Heart left ventricle (tissue), 16 donors: ENCODE measurements at regions not wholly inside any gene's neighbourhood (a gene's known extent, or its start where the extent isn't known, plus 50 kb on each side); places are given as distances from the start of the nearest gene placed in this dataset.

Experiments used
- ATAC-seq, 4 donors: fragments of 200-7000 bp; cut with Tn5 transposase; one replicate each; pipeline ENCODE4 v1.9.1; 2020 to 2022; ENCODE audit warnings: moderate library complexity in 4 of 4, mild to moderate bottlenecking in 3 of 4, moderate number of reproducible peaks in 1 of 4
- DNase-seq, 5 donors: peaks; one replicate each; pipeline ENCODE4 v3.0.0-alpha.2; 2020
- H3K27ac ChIP-seq, 12 donors: fragments of 200-600 bp; sonication (generic) in 4 of 12; one replicate each; pipeline versions ENCODE4 v1.5.0 to v1.8.0; 2016 to 2022; ENCODE audit warnings: mild to moderate bottlenecking in 2 of 12
- H3K27me3 ChIP-seq, 9 donors: fragments of 200-600 bp; sonication (generic) in 2 of 9; one replicate each; pipeline versions ENCODE4 v1.5.1 to v1.8.0; 2016 to 2022; ENCODE audit warnings: mild to moderate bottlenecking in 3 of 9
- H3K36me3 ChIP-seq, 9 donors: fragments of 200-600 bp; sonication (generic) in 2 of 9; one replicate each; pipeline versions ENCODE4 v1.5.0 to v1.8.0; 2018 to 2022; ENCODE audit warnings: mild to moderate bottlenecking in 2 of 9
- H3K4me1 ChIP-seq, 12 donors: fragments of 200-600 bp; sonication (generic) in 4 of 12; one replicate each; pipeline versions ENCODE4 v1.5.0 to v1.8.0; 2016 to 2022; ENCODE audit warnings: mild to moderate bottlenecking in 3 of 12
- H3K4me3 ChIP-seq, 12 donors: fragments of 200-600 bp; sonication (generic) in 4 of 12; one replicate each; pipeline versions ENCODE4 v1.5.0 to v1.8.0; 2017 to 2022; ENCODE audit warnings: mild to moderate bottlenecking in 9 of 12, moderate library complexity in 4 of 12
- H3K9me3 ChIP-seq, 12 donors: fragments of 200-600 bp; sonication (generic) in 4 of 12; one replicate each; pipeline versions ENCODE4 v1.5.0 to v1.8.0; 2016 to 2022; ENCODE audit warnings: mild to moderate bottlenecking in 1 of 12
- CTCF ChIP-seq, 12 donors: fragments of 200-600 bp; sonication (generic) in 4 of 12; IDR thresholded peaks; one replicate each; pipeline versions ENCODE4 v1.5.0 to v1.8.0; 2018 to 2022; ENCODE audit warnings: antibody characterized with exemption in 12 of 12, mild to moderate bottlenecking in 5 of 12
- POLR2A ChIP-seq, 2 donors: fragments of 450-650 bp; IDR thresholded peaks; one replicate each; pipeline ENCODE4 v1.6.1; 2017; ENCODE audit warnings: antibody characterized with exemption in 2 of 2, mild to moderate bottlenecking in 2 of 2, moderate library complexity in 2 of 2
- WGBS, 4 donors: extraction: QIAGEN DNeasy Blood & Tissue Kit in 2 of 4; methylation state at CpG; one replicate each; pipeline versions ENCODE4 v1.1.5 to v1.1.7; 2013 to 2018; 5-methylcytosine and 5-hydroxymethylcytosine counted together
- intact Hi-C, 10 donors: fragments of 100-400 bp; cut with DNase I; formaldehyde crosslinking; loops; one replicate each; pipeline versions ENCODE4 v1.11.1 to v1.14.2; 2022
- donor health status: ischemic (EF 13 %, LVEDD 7.1; RV severe dilation, severe dysfunction).
- donor health status: healthy with polysubstance abuse.
- donor health status: DM: no; HTN: yes; CAD: no.
- donor health status: DM: no; HTN: no; CAD: no.
- donor health status: ischemic (EF 25% LVEDD 6.9; RV normal size, moderate dysfunction).
- donor health status: ischemic (EF 25% LVEDD 5.7; RV mildly dilated, moderate dysfunction).
- donor health status: healthy.
- donor health status: DM: yes; HTN: yes; CAD: no.
- donor health status: ischemic (EF 35%, LVEDD 5.7; RV mildly dilated, moderate dysfunction).
- donor health status: nonischemic (EF 11% LVEDD 7.7; RV severe dilation, severe dysfunction).
- donor health status: DM: yes; HTN: yes; CAD: no.
- donor health status: PGD.
- donor health status: ischemic (EF 29% LVEDD 5.4; RV normal size, mild dysfunction).
- donor health status: nonischemic (EF 23%, LVEDD 6.1; RV moderate dilation, normal function).

GRCh38 chr10:120998782-120999285 lies 147.7 kb downstream of the WDR11 start:
- intact Hi-C loops: no loop called here
- TF ChIP-seq CTCF (IDR thresholded peaks at IDR 0.05): no peak
- no peak for TF ChIP-seq POLR2A (IDR thresholded peaks at IDR 0.05)
- H3K36me3 ChIP-seq: no peaks in the 10 kb centered on the region
- WGBS, 4 donors: 75 to 88% (median 85%) methylated on average over 6 of the region's 6 CpGs
- H3K27ac ChIP-seq: no peak overlapping the region
- H3K9me3 ChIP-seq: peaks cover 0 to 9% (median under 1%) of the 10 kb centered on the region in 12 donors
- no peak for ATAC-seq
- H3K4me3 ChIP-seq: no peak overlapping the region
- H3K27me3 ChIP-seq: peaks cover 0 to 5% (median 0%) of the 10 kb centered on the region in 9 donors
- no peak for DNase-seq
- H3K4me1 ChIP-seq: no peaks in the 10 kb centered on the region

GRCh38 chr10:120999868-121000267 lies 148.7 kb downstream of the WDR11 start:
- peaks cover 0 to 10% (median 4%) of the 10 kb centered on the region in 12 donors for H3K9me3 ChIP-seq
- no peaks in the 10 kb centered on the region for H3K4me1 ChIP-seq
- H3K27ac ChIP-seq: no peak overlapping the region
- ATAC-seq (no peak), DNase-seq (no peak)
- 83 to 88% (median 85%) methylated on average over 6 of the region's 6 CpGs for WGBS, 4 donors
- intact Hi-C loops: no loop called here
- no peaks in the 10 kb centered on the region for H3K36me3 ChIP-seq
- no peak for TF ChIP-seq CTCF (IDR thresholded peaks at IDR 0.05)
- peaks cover 0 to 5% (median 0%) of the 10 kb centered on the region in 9 donors for H3K27me3 ChIP-seq
- no peak overlapping the region for H3K4me3 ChIP-seq

GRCh38 chr10:121002586-121003205 lies 151.5 kb downstream of the WDR11 start:
- H3K36me3 ChIP-seq: no peaks in the 10 kb centered on the region
- H3K9me3 ChIP-seq: peaks cover 0 to 37% (median 30%) of the 10 kb centered on the region in 12 donors
- H3K27ac ChIP-seq: no peak overlapping the region
- ATAC-seq: no peak
- H3K4me3 ChIP-seq: no peak overlapping the region
- DNase-seq: no peak
- intact Hi-C loops: no loop called here
- no peaks in the 10 kb centered on the region for H3K4me1 ChIP-seq
- WGBS, 4 donors: 51 to 73% (median 56%) methylated on average over 6 of the region's 6 CpGs
- TF ChIP-seq CTCF (IDR thresholded peaks at IDR 0.05) (no peak), POLR2A (IDR thresholded peaks at IDR 0.05) (no peak)
- peaks cover 0 to 5% (median 0%) of the 10 kb centered on the region in 9 donors for H3K27me3 ChIP-seq

- intact Hi-C loops: no loop called here
- 84 to 89% (median 86%) methylated on average over 5 of the region's 5 CpGs for WGBS, 4 donors
Observed at GRCh38 chr10:121005948-121006587, 154.9 kb downstream of the WDR11 start.

More at GRCh38 chr10:121005948-121006587, 154.9 kb downstream of the WDR11 start:
- TF ChIP-seq CTCF (IDR thresholded peaks at IDR 0.05) (no peak), POLR2A (IDR thresholded peaks at IDR 0.05) (no peak)
- Histone ChIP-seq H3K27me3 (no peaks in the 10 kb centered on the region), H3K4me1 (no peaks in the 10 kb centered on the region), H3K36me3 (no peaks in the 10 kb centered on the region), H3K4me3 (no peak overlapping the region), H3K27ac (no peak overlapping the region), H3K9me3 (peaks cover 0 to 42% (median 32%) of the 10 kb centered on the region in 12 donors)
- ATAC-seq (no peak), DNase-seq (no peak)
